ENCODE measurements at regions not wholly inside any gene's neighbourhood (a gene's known extent, or its start where the extent isn't known, plus 50 kb on each side); places are given as distances from the start of the nearest gene placed in this dataset.

DNA sequence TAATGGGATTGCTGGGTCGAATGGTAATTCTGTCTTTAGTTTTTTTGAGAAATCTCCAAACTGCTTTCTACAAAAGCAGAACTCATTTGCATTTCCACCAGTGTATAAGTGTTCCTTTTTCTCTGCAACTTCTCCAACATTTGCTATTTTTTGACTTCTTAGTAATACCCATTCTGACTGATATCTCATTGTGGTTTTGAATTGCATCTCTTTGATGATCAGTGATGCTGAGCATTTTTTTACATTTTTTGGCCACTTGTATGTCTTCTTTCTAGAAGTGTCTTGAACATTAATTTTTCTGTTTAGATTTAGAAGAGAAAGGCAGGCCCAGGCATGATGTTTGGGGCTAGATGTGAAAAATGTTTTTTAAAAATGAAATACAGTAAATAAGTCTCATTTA lies 553.1 kb upstream of the MAN1A1 start:
- no peak overlapping the region for H3K4me3 Mint-ChIP-seq (ENCODE audit: unreplicated experiment)
- no peak overlapping the region for H3K27ac Mint-ChIP-seq (ENCODE audit: unreplicated experiment)
- H3K4me1 Mint-ChIP-seq (ENCODE audit: low read depth) = no peaks in the 10 kb centered on the region
- H3K36me3 Mint-ChIP-seq (ENCODE audit: low read depth) = no peaks in the 10 kb centered on the region
- H3K27me3 Mint-ChIP-seq (ENCODE audit: low read depth) = peaks cover 12% of the 10 kb centered on the region
- DNase-seq (ENCODE audit: low spot score) = no peak
- H3K9me3 Mint-ChIP-seq (ENCODE audit: low read depth) = no peaks in the 10 kb centered on the region
- TF ChIP-seq, protein P1, sequence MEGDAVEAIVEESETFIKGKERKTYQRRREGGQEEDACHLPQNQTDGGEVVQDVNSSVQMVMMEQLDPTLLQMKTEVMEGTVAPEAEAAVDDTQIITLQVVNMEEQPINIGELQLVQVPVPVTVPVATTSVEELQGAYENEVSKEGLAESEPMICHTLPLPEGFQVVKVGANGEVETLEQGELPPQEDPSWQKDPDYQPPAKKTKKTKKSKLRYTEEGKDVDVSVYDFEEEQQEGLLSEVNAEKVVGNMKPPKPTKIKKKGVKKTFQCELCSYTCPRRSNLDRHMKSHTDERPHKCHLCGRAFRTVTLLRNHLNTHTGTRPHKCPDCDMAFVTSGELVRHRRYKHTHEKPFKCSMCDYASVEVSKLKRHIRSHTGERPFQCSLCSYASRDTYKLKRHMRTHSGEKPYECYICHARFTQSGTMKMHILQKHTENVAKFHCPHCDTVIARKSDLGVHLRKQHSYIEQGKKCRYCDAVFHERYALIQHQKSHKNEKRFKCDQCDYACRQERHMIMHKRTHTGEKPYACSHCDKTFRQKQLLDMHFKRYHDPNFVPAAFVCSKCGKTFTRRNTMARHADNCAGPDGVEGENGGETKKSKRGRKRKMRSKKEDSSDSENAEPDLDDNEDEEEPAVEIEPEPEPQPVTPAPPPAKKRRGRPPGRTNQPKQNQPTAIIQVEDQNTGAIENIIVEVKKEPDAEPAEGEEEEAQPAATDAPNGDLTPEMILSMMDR (IDR thresholded peaks at IDR 0.05) = no peak

DNA sequence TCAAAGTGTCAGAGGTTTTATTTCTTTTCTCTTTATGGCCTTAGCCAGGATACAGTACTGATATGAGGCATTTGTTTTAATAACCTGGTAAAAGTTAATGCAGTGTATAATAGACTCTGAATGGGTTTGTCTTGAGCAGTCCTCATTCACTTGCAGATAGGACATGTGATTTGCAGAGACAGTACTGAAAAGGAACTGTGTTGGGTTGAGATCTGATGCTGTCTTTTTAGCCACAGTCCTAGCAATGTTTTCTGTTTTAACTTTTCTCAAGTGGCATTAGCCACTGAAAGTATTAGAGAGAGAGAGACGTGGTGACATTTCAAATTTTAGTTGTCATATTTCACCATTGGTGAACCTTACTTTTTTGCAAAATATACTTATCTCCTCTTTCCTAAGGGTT lies 547.2 kb upstream of the MAN1A1 start:
- Mint-ChIP-seq H3K4me1 (ENCODE audit: low read depth) (no peaks in the 10 kb centered on the region), H3K4me3 (ENCODE audit: unreplicated experiment) (no peak overlapping the region), H3K36me3 (ENCODE audit: low read depth) (no peaks in the 10 kb centered on the region), H3K9me3 (ENCODE audit: low read depth) (peaks cover 3% of the 10 kb centered on the region), H3K27me3 (ENCODE audit: low read depth) (peaks cover 6% of the 10 kb centered on the region), H3K27ac (ENCODE audit: unreplicated experiment) (no peak overlapping the region)
- TF ChIP-seq, protein P1 (IDR thresholded peaks at IDR 0.05) = no peak
- DNase-seq (ENCODE audit: low spot score) = no peak

DNA sequence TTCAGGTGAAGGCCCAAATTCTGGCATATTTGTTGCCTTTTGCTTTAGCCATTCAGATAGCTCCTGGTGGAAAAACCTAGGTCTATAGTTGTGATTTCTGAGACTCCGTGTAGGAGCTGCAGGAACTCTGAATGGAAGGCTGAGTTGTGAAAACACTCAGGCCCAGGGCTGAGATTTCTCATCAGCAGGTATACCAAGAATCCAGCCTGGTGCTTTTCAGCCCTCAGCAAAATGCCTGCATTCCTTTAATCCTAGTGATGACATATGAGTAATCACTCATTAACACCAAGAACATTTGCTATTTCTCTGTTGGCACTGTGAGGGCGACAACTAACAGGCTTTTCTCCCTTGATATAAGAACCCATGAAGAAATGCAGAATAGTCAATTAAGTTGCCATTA lies 546.1 kb upstream of the MAN1A1 start:
- Mint-ChIP-seq H3K36me3 (ENCODE audit: low read depth) (no peaks in the 10 kb centered on the region), H3K4me1 (ENCODE audit: low read depth) (no peaks in the 10 kb centered on the region), H3K9me3 (ENCODE audit: low read depth) (peaks cover 3% of the 10 kb centered on the region), H3K27me3 (ENCODE audit: low read depth) (no peaks in the 10 kb centered on the region), H3K27ac (ENCODE audit: unreplicated experiment) (no peak overlapping the region), H3K4me3 (ENCODE audit: unreplicated experiment) (no peak overlapping the region)
- DNase-seq (ENCODE audit: low spot score) = no peak
- TF ChIP-seq, protein P1 (IDR thresholded peaks at IDR 0.05) = no peak

DNA sequence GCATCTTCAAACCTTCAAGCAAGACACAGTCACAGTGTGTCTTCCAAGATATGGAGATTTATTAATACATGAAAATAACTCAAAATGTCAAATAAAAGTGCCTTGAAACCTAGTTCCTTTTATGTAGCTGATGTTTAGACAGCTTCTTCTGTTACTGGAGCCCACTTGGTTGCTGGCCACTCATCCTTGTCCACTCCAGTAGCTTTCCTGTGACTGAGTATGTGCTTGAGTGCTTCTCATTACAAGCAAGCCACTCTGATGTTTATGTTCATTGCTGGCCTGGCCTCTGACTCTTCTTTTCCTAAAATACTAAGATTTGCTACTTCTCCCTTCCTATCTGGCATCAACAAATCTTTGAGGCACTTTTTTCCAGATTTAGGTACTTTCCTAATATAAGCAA lies 545.2 kb upstream of the MAN1A1 start:
- Mint-ChIP-seq H3K4me3 (ENCODE audit: unreplicated experiment) (no peak overlapping the region), H3K27ac (ENCODE audit: unreplicated experiment) (no peak overlapping the region), H3K9me3 (ENCODE audit: low read depth) (peaks cover 3% of the 10 kb centered on the region), H3K36me3 (ENCODE audit: low read depth) (no peaks in the 10 kb centered on the region), H3K4me1 (ENCODE audit: low read depth) (no peaks in the 10 kb centered on the region), H3K27me3 (ENCODE audit: low read depth) (no peaks in the 10 kb centered on the region)
- TF ChIP-seq, protein P1 (IDR thresholded peaks at IDR 0.05) = no peak
- no peak for DNase-seq (ENCODE audit: low spot score)

DNA sequence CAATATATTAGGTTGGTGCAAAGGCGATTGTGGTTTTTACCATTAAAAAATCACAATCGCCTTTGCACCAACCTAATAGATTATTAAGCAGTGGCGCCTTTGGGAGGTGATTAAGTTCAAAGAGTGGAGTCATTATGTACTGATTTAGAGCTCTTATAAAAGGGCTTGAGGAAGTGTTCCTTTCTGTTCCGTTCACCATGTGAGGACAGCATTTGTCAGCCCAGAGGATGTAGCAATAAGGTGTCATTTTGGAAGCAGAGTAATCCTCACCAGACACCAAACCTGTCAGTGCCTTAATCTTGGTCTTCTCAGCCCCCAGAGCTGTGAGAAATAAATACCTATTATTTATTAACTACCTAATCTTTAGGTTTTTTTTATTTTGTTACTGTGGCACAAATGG lies 542.1 kb upstream of the MAN1A1 start:
- Mint-ChIP-seq H3K4me3 (ENCODE audit: unreplicated experiment) (no peak overlapping the region), H3K27ac (ENCODE audit: unreplicated experiment) (no peak overlapping the region), H3K36me3 (ENCODE audit: low read depth) (no peaks in the 10 kb centered on the region), H3K9me3 (ENCODE audit: low read depth) (peaks cover 3% of the 10 kb centered on the region), H3K4me1 (ENCODE audit: low read depth) (no peaks in the 10 kb centered on the region), H3K27me3 (ENCODE audit: low read depth) (peaks cover 4% of the 10 kb centered on the region)
- TF ChIP-seq, protein P1 (IDR thresholded peaks at IDR 0.05) = no peak
- no peak for DNase-seq (ENCODE audit: low spot score)

All from chondrocyte (in vitro differentiated cells).